CMK (cell line): ENCODE measurements at regions not wholly inside any gene's neighbourhood (a gene's known extent, or its start where the extent isn't known, plus 50 kb on each side); places are given as distances from the start of the nearest gene placed in this dataset.

Experiments
- DNase-seq: peaks from one replicate; pipeline ENCODE4 v3.0.0-alpha.2; 2010; ENCODE audit warnings: low read depth

- DNase-seq: no peak
These were observed 259.0 kb downstream of the IRX2 start for GRCh38 chr5:2492476-2492875.

GRCh38 chr5:2491846-2492245 is 259.6 kb downstream of the IRX2 start:
- DNase-seq: no peak

DNA sequence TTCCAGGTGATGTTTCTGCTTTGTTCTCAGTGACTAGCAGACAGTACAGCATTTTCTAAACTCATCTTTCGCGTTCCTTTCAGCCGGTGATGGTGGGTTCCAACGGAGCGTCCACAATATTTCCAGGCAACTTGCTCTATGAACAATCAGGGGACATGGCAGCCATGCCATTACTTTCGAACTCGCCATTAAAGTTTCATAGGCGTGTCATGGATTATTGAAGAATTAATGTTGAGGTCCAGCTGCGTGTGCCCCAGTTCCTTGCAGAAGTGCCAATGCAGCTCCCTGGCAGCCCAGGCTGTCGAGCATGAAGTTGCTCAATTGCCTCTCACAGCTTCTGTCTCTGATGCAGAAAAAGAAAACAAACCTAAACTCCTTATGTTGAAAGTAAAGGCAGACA is 262.2 kb downstream of the IRX2 start:
- no peak for DNase-seq

DNA sequence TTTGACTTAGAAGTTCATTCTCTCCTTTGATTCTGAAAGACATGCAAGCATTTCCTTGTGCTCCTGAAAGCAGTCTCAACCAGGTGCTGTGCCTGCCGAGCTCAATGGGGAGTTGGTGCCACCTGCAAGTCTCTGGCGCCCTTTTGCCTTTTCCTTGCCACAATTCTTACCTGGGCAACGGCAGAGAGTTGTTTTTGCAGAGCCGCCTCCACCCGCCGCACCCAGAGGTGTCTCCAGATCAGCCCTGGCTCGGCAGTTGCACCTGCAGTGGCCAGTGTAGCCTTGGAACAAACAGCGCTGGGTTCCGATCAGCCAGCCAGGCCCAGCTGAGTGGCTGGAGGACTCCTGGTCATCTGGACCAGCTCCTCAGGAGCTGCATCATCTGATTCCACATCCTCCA is 262.9 kb downstream of the IRX2 start:
- no peak for DNase-seq

GRCh38 chr5:2487152-2487763 is 264.2 kb downstream of the IRX2 start:
- no peak for DNase-seq

GRCh38 chr5:2486373-2486772 is 265.1 kb downstream of the IRX2 start:
- no peak for DNase-seq

- no peak for DNase-seq
These were observed 268.7 kb downstream of the IRX2 start for GRCh38 chr5:2482778-2483177.

GRCh38 chr5:2480871-2481270 is 270.6 kb downstream of the IRX2 start:
- DNase-seq: no peak

DNA sequence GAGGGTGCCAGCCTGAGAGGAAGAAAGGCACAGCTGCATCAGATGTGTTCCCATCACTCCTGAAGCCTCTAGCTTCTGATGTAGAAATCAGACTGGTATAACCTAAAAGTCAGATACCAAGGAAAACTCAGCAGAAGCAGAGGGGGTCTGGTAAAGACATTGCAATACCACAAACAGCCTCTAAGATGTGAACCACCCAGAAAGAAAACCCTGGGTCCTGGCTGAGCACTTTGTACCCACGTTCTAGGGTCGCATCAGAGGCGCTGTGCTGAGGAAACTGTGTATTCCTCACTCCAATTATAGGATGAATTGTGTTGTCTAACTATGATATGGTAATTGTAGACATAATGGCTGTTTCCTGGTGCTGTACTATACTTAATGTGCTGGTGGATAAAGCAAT is 275.6 kb downstream of the IRX2 start:
- no peak for DNase-seq

DNA sequence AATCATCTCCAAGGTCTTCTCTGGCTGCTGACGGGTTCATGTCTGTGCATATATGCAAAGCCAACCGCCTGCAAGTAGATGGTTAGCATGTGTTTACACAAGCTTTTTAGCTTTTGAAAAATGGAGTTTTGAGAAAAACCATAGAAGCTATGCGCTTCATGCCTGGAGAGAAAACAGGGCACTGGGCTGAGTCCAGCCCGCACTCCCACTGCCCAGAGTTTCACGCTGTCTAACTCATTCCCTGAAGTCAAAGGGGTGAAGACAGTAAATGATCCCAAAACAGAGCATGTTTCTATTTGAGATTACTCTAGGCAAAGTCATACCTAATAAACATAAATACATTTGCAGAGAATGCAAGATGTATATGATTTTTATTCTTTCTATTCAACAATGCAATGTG is 278.8 kb downstream of the IRX2 start:
- no peak for DNase-seq

- DNase-seq: no peak
These were observed 280.2 kb downstream of the IRX2 start for GRCh38 chr5:2471152-2471879.

DNA sequence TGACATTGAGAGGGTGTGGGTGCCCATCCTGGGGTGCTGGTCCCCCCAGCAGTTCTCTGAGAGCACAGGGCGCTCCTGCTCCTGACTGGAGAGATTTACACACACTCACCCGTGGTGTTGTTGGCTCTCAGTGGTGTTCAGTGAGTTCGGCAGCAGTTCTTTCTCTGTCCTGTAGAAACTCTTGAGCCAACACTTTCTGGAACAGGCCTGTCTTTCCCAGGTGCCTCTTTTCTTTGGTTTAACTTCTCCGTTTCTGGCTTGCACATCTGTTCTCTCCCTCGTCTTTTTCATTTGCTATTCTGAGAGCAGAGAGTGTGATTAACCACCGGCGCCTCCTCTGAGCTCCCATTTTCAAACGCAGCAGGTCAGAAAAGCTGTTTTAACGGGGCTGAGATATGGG is 284.5 kb downstream of the IRX2 start:
- no peak for DNase-seq

- DNase-seq: no peak
These were observed 286.1 kb downstream of the IRX2 start for GRCh38 chr5:2465383-2465782.

- DNase-seq: no peak
These were observed 287.3 kb downstream of the IRX2 start for GRCh38 chr5:2464141-2464540.

DNA sequence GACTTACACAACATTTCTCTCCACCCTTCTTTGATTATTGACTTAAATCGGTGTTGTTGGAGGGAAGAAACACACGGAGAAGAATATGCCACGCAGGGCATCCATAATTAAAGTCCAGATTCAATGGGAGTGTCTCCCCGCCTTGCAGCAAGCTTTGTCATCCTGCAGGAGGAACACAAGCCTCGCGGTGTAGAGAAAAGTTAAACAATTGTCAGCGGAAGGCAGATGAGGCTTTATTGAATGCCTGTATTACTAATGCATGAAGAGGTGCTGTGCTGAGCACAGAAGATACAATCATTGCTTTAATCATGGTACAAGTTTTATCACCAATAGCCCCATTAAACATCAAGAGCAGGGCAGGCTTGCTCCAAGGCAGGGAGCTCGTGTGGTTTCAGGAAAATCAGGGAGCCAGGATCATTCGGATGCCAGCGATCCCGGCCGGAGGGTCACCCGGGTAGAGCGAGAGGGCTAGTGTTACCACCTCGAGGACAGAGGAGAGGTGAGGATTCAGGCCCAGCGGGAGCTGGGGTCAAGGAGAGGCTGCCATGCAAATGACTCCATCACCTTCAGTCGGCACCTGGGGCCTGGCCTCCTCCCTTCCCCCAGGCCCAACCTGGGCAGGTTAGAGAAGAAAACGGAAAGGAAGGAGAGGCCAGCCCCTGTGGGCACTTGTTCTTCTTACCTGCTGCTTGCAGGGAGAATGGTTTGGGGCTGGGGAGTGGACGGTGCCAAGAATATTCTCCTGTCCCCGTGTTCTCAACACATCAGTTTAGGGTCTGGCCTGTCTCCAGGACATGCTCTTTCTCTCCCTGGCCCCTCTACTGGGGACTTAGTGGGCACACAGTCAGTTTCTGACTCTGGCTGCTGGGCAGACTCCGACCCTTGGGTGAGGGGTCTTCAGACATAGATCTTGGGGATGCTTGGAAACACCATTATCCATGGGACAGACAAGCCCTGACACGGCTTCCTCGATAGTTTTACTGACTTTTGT is 289.5 kb downstream of the IRX2 start:
- DNase-seq: no peak

DNA sequence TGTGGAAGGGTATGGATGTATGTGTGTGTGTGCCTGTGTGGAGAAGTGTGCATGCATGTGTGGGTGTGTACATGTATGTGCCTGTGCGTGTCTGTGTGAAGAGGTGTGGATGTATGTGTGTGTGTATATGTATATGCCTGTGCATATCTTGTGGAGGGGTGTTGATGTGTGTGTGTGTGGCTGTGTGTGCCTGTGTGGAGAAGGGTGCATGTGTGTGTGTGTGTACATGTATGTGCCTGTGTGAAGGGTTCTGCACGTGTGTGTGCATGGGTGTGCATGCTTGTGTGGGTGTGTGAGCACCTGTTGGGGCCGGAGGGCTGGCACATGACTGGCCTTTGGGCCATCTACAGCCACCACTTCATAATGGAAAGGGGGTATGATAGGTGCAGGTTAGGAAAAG is 291.4 kb downstream of the IRX2 start:
- no peak for DNase-seq

DNA sequence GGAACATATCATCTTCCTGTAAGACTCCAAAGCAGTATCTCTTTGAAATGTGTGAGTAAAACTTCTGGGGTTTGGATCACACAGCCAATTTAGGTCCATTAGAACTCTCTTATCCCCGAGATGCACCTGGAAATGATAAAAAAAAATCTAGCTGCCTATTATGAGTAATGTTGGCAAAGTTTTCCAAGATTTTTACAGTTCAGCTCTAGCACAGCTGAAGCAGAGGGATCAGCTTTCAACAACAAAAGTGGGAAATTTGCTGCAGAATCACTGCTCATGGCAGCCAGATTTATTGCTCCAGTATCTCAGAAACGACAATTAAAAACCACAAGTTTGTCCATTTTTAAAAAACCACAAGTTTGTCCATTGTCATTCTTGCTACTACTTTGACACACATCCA is 292.2 kb downstream of the IRX2 start:
- DNase-seq: no peak

- no peak for DNase-seq
These were observed 295.6 kb downstream of the IRX2 start for GRCh38 chr5:2455878-2456277.

- no peak for DNase-seq
These were observed 296.6 kb downstream of the IRX2 start for GRCh38 chr5:2454876-2455275.

GRCh38 chr5:2453781-2454180 is 297.7 kb downstream of the IRX2 start:
- DNase-seq: no peak

DNA sequence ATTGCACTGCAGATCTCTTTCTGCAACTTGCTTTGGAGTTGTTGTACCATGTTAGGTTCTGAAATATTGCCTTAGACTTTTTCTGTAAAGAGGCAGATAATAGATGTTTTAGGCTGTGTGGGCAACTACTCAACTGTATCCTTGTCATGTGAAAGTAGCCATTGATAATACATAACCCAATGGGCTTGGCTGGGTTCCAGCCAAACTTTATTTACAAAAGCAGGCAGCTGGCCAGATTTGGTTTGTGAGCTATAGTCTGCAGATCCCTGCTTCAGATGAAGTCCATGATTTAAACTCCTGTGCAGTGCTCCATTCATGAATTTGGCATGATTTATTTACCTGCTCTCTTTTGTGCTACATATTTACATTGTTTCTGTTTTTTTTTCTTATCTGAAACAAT is 300.4 kb downstream of the IRX2 start:
- no peak for DNase-seq

- DNase-seq: no peak
These were observed 308.8 kb downstream of the IRX2 start for GRCh38 chr5:2442496-2443354.
